ENCODE measurements at regions not wholly inside any gene's neighbourhood (a gene's known extent, or its start where the extent isn't known, plus 50 kb on each side); places are given as distances from the start of the nearest gene placed in this dataset.

- FAIRE-seq = no peak
Observed at GRCh38 chr22:47448231-47449223, 686.1 kb downstream of the TBC1D22A start.

GRCh38 chr22:47446821-47447810 lies 684.7 kb downstream of the TBC1D22A start:
- FAIRE-seq = no peak

GRCh38 chr22:47446331-47446730 lies 683.9 kb downstream of the TBC1D22A start:
- FAIRE-seq = no peak

- FAIRE-seq = no peak
Observed at GRCh38 chr22:47445716-47446290, 683.4 kb downstream of the TBC1D22A start.

GRCh38 chr22:47445212-47445611 lies 682.8 kb downstream of the TBC1D22A start:
- no peak for FAIRE-seq

- FAIRE-seq = no peak
Observed at GRCh38 chr22:47444746-47445065, 682.3 kb downstream of the TBC1D22A start.

- FAIRE-seq = no peak
Observed at GRCh38 chr22:47443836-47444745, 681.6 kb downstream of the TBC1D22A start.

GRCh38 chr22:47442821-47443220 lies 680.4 kb downstream of the TBC1D22A start:
- FAIRE-seq = no peak

- no peak for FAIRE-seq
Observed at GRCh38 chr22:47439643-47440265, 677.3 kb downstream of the TBC1D22A start.

- FAIRE-seq = no peak
Observed at GRCh38 chr22:47437636-47438035, 675.2 kb downstream of the TBC1D22A start.

- no peak for FAIRE-seq
Observed at GRCh38 chr22:47437110-47437509, 674.7 kb downstream of the TBC1D22A start.

GRCh38 chr22:47435826-47436225 lies 673.4 kb downstream of the TBC1D22A start:
- FAIRE-seq = no peak

- no peak for FAIRE-seq
Observed at GRCh38 chr22:47435204-47435487, 672.7 kb downstream of the TBC1D22A start.

GRCh38 chr22:47434336-47435203 lies 672.1 kb downstream of the TBC1D22A start:
- FAIRE-seq = no peak

- no peak for FAIRE-seq
Observed at GRCh38 chr22:47433627-47434026, 671.2 kb downstream of the TBC1D22A start.

GRCh38 chr22:47432683-47433082 lies 670.2 kb downstream of the TBC1D22A start:
- no peak for FAIRE-seq

GRCh38 chr22:47423861-47424820 lies 661.7 kb downstream of the TBC1D22A start:
- FAIRE-seq = no peak

GRCh38 chr22:47423266-47423665 lies 660.8 kb downstream of the TBC1D22A start:
- no peak for FAIRE-seq

- no peak for FAIRE-seq
Observed at GRCh38 chr22:47422736-47423135, 660.3 kb downstream of the TBC1D22A start.

GRCh38 chr22:47421846-47422245 lies 659.4 kb downstream of the TBC1D22A start:
- no peak for FAIRE-seq
